HepG2 (cell line): ENCODE measurements at regions not wholly inside any gene's neighbourhood (a gene's known extent, or its start where the extent isn't known, plus 50 kb on each side); places are given as distances from the start of the nearest gene placed in this dataset.

Experiments
- ATF3 ChIP-seq: sonication (generic); formaldehyde crosslinking; IDR thresholded peaks from 2 replicates; pipeline ENCODE4 v1.4.0; 2020; ENCODE audit warnings: missing genetic modification reagents
- DMAP1 ChIP-seq: IDR thresholded peaks from 2 replicates; pipeline ENCODE4 v1.6.1; 2016
- ELF4 ChIP-seq: sonication (generic); formaldehyde crosslinking; IDR thresholded peaks from 2 replicates; pipeline ENCODE4 v1.5.0; 2020; ENCODE audit warnings: missing genetic modification reagents, mild to moderate bottlenecking, moderate library complexity, borderline replicate concordance
- GABPB1 ChIP-seq: IDR thresholded peaks from 2 replicates; pipeline ENCODE4 v1.6.1; 2016; ENCODE audit warnings: mild to moderate bottlenecking, missing genetic modification reagents, moderate library complexity, missing compliant biosample characterization
- HOXA3 ChIP-seq: sonication (generic); formaldehyde crosslinking; IDR thresholded peaks from 2 replicates; pipeline ENCODE4 v1.5.0; 2020; ENCODE audit warnings: missing genetic modification reagents
- MLLT10 ChIP-seq: sonication (generic); formaldehyde crosslinking; IDR thresholded peaks from 2 replicates; pipeline ENCODE4 v1.4.0; 2020; ENCODE audit warnings: missing genetic modification reagents
- MZF1 ChIP-seq: sonication (generic); formaldehyde crosslinking; IDR thresholded peaks from 2 replicates; pipeline ENCODE4 v1.8.1; 2023; ENCODE audit warnings: mild to moderate bottlenecking, missing genetic modification reagents, borderline replicate concordance
- NFKB2 ChIP-seq: sonication (generic); formaldehyde crosslinking; IDR thresholded peaks from 2 replicates; pipeline ENCODE4 v1.4.0; 2020; ENCODE audit warnings: missing genetic modification reagents, borderline replicate concordance
- RERE ChIP-seq: IDR thresholded peaks from 2 replicates; pipeline ENCODE4 v1.6.1; 2016; ENCODE audit warnings: low read depth, missing genetic modification reagents, missing compliant biosample characterization
- ZFP41 ChIP-seq: sonication (generic); formaldehyde crosslinking; IDR thresholded peaks from 2 replicates; pipeline ENCODE4 v1.4.0; 2020; ENCODE audit warnings: mild to moderate bottlenecking, missing genetic modification reagents, borderline replicate concordance
- ZMYM2 ChIP-seq: sonication (generic); formaldehyde crosslinking; IDR thresholded peaks from 2 replicates; pipeline ENCODE4 v1.8.0; 2022; ENCODE audit warnings: mild to moderate bottlenecking, missing genetic modification reagents
- ZMYM3 ChIP-seq: sonication (generic); formaldehyde crosslinking; IDR thresholded peaks from 2 replicates; pipeline ENCODE4 v1.5.1; 2020; ENCODE audit warnings: mild to moderate bottlenecking, missing genetic modification reagents
- ZNF549 ChIP-seq: sonication (generic); formaldehyde crosslinking; IDR thresholded peaks from 2 replicates; pipeline ENCODE4 v1.5.0; 2020; ENCODE audit warnings: missing genetic modification reagents
- TF ChIP-seq, protein P1 (sequence below): sonication (generic); formaldehyde crosslinking; IDR thresholded peaks from 2 replicates; pipeline ENCODE4 v1.5.1; 2020; ENCODE audit warnings: missing genetic modification reagents, mild to moderate bottlenecking, borderline replicate concordance
- TF ChIP-seq, protein P2 (sequence below): fragments of 450-650 bp; IDR thresholded peaks from 2 replicates; pipeline ENCODE4 v1.6.1; 2016
- TF ChIP-seq, protein P3 (sequence below): sonication (generic); formaldehyde crosslinking; IDR thresholded peaks from 2 replicates; pipeline ENCODE4 v1.5.1; 2020; ENCODE audit warnings: mild to moderate bottlenecking, missing genetic modification reagents, moderate library complexity

DNA sequence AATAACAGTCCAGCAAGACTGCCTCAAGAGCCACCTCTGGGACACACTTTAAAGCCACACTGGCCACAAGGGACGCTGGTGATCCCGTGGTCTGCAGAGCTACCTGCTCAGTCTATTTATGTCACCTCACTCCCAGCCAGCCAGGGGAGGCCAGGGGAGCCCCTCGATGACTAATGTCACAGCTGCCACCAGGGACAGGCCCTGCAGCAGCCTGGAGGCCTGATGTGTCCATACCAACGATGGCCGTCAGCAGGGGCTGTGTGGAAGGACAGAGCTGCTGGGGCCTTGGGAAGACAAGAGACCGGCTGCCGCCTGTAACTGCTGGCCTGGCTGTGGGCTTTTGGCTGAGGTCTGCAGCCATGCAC is 71.0 kb downstream of the SIK1 start (continued):
- TF ChIP-seq, protein P1, sequence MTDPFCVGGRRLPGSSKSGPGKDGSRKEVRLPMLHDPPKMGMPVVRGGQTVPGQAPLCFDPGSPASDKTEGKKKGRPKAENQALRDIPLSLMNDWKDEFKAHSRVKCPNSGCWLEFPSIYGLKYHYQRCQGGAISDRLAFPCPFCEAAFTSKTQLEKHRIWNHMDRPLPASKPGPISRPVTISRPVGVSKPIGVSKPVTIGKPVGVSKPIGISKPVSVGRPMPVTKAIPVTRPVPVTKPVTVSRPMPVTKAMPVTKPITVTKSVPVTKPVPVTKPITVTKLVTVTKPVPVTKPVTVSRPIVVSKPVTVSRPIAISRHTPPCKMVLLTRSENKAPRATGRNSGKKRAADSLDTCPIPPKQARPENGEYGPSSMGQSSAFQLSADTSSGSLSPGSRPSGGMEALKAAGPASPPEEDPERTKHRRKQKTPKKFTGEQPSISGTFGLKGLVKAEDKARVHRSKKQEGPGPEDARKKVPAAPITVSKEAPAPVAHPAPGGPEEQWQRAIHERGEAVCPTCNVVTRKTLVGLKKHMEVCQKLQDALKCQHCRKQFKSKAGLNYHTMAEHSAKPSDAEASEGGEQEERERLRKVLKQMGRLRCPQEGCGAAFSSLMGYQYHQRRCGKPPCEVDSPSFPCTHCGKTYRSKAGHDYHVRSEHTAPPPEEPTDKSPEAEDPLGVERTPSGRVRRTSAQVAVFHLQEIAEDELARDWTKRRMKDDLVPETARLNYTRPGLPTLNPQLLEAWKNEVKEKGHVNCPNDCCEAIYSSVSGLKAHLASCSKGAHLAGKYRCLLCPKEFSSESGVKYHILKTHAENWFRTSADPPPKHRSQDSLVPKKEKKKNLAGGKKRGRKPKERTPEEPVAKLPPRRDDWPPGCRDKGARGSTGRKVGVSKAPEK (CRISPR knock-in tag) = no peak
- TF ChIP-seq ELF4 (CRISPR knock-in tag) = no peak
- peak; percentile 17; the same call in 1 of the 2 replicates for TF ChIP-seq NFKB2
- 0 out of 2 replicates have a peak, but pooled peaks have one; percentile 20 for TF ChIP-seq HOXA3 (CRISPR knock-in tag)
- TF ChIP-seq RERE (CRISPR knock-in tag) = no peak
- TF ChIP-seq ZMYM2 = 0 out of 2 replicates have a peak, but pooled peaks have one; percentile 25
- TF ChIP-seq GABPB1 (CRISPR knock-in tag) = 0 out of 2 replicates have a peak, but pooled peaks have one; percentile 27
- TF ChIP-seq ATF3 = 0 out of 2 replicates have a peak, but pooled peaks have one; percentile 44
- no peak for TF ChIP-seq DMAP1 (CRISPR knock-in tag)
- 0 out of 2 replicates have a peak, but pooled peaks have one; percentile 16 for TF ChIP-seq ZMYM3 (CRISPR knock-in tag)
- TF ChIP-seq ZNF549 (CRISPR knock-in tag) = no peak
- TF ChIP-seq MLLT10 (CRISPR knock-in tag) = no peak
- TF ChIP-seq, protein P2, sequence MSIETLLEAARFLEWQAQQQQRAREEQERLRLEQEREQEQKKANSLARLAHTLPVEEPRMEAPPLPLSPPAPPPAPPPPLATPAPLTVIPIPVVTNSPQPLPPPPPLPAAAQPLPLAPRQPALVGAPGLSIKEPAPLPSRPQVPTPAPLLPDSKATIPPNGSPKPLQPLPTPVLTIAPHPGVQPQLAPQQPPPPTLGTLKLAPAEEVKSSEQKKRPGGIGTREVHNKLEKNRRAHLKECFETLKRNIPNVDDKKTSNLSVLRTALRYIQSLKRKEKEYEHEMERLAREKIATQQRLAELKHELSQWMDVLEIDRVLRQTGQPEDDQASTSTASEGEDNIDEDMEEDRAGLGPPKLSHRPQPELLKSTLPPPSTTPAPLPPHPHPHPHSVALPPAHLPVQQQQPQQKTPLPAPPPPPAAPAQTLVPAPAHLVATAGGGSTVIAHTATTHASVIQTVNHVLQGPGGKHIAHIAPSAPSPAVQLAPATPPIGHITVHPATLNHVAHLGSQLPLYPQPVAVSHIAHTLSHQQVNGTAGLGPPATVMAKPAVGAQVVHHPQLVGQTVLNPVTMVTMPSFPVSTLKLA = no peak
- TF ChIP-seq, protein P3, sequence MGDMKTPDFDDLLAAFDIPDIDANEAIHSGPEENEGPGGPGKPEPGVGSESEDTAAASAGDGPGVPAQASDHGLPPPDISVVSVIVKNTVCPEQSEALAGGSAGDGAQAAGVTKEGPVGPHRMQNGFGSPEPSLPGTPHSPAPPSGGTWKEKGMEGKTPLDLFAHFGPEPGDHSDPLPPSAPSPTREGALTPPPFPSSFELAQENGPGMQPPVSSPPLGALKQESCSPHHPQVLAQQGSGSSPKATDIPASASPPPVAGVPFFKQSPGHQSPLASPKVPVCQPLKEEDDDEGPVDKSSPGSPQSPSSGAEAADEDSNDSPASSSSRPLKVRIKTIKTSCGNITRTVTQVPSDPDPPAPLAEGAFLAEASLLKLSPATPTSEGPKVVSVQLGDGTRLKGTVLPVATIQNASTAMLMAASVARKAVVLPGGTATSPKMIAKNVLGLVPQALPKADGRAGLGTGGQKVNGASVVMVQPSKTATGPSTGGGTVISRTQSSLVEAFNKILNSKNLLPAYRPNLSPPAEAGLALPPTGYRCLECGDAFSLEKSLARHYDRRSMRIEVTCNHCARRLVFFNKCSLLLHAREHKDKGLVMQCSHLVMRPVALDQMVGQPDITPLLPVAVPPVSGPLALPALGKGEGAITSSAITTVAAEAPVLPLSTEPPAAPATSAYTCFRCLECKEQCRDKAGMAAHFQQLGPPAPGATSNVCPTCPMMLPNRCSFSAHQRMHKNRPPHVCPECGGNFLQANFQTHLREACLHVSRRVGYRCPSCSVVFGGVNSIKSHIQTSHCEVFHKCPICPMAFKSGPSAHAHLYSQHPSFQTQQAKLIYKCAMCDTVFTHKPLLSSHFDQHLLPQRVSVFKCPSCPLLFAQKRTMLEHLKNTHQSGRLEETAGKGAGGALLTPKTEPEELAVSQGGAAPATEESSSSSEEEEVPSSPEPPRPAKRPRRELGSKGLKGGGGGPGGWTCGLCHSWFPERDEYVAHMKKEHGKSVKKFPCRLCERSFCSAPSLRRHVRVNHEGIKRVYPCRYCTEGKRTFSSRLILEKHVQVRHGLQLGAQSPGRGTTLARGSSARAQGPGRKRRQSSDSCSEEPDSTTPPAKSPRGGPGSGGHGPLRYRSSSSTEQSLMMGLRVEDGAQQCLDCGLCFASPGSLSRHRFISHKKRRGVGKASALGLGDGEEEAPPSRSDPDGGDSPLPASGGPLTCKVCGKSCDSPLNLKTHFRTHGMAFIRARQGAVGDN (CRISPR knock-in tag) = peak; percentile 86
- TF ChIP-seq ZFP41 = no peak
- no peak for TF ChIP-seq MZF1 (CRISPR knock-in tag)
